HEK293 (cell line): ENCODE measurements at regions not wholly inside any gene's neighbourhood (a gene's known extent, or its start where the extent isn't known, plus 50 kb on each side); places are given as distances from the start of the nearest gene placed in this dataset.

Source experiments
- CTCF ChIA-PET: fragments of 350-600 bp; formaldehyde crosslinking; extraction: SDS; loops from one replicate; lab custom pipeline; 2021; ENCODE audit warnings: antibody characterized with exemption; lab: Yijun Ruan, JAX
- POLR2A ChIA-PET: fragments of 300-600 bp; formaldehyde crosslinking; extraction: SDS; loops from one replicate; lab custom pipeline; 2020; ENCODE audit warnings: antibody characterized with exemption, inconsistent platforms; lab: Yijun Ruan, JAX
- H3K27ac ChIP-seq: fragments of 200-500 bp; sonication (Bioruptor generic); 2 replicates; pipeline ENCODE4 v1.5.1; 2014; ENCODE audit warnings: low read depth, low read length, control low read depth, inconsistent platforms; ENCODE audit errors: extremely low read depth
- H3K36me3 ChIP-seq, 2 experiments: fragments of 200-500 bp in 1 of 2; sonication (Bioruptor generic) in 1 of 2; 1 replicate in 1 of 2; 2 replicates in 1 of 2; pipeline ENCODE4 v1.5.1; 2014 to 2017; ENCODE audit warnings: inconsistent platforms in 2 of 2, low read length in 2 of 2; ENCODE audit not compliant: control insufficient read depth in 2 of 2, insufficient read depth in 1 of 2
- H3K4me1 ChIP-seq: fragments of 200-500 bp; sonication (Bioruptor generic); 2 replicates; pipeline ENCODE4 v1.5.1; 2014; ENCODE audit warnings: mild to moderate bottlenecking, low read length, inconsistent platforms; ENCODE audit not compliant: control insufficient read depth, insufficient read depth
- H3K4me3 ChIP-seq: 2 replicates; pipeline ENCODE4 v1.5.1; 2011; ENCODE audit warnings: low read depth, mild to moderate bottlenecking, control low read depth, low read length, moderate library complexity
- H3K9me3 ChIP-seq: fragments of 200-500 bp; sonication (Bioruptor generic); 2 replicates; pipeline ENCODE4 v1.5.1; 2014; ENCODE audit warnings: low read depth, low read length, inconsistent platforms; ENCODE audit not compliant: control insufficient read depth, insufficient read depth
- BCL11B ChIP-seq: fragments of 450-650 bp; formaldehyde crosslinking; IDR thresholded peaks from 2 replicates; pipeline ENCODE4 v1.5.1; 2016; ENCODE audit warnings: low read depth, missing biosample characterization, missing genetic modification characterization
- SALL2 ChIP-seq: fragments of 450-650 bp; formaldehyde crosslinking; IDR thresholded peaks from 2 replicates; pipeline ENCODE4 v1.5.0; 2017; ENCODE audit warnings: missing biosample characterization, mild to moderate bottlenecking, missing genetic modification characterization, borderline replicate concordance
- SCRT1 ChIP-seq: fragments of 450-650 bp; formaldehyde crosslinking; IDR thresholded peaks from 2 replicates; pipeline ENCODE4 v1.5.1; 2016; ENCODE audit warnings: missing biosample characterization, missing genetic modification characterization, borderline replicate concordance
- ZNF132 ChIP-seq: fragments of 450-650 bp; formaldehyde crosslinking; IDR thresholded peaks from 2 replicates; pipeline ENCODE4 v1.5.1; 2017; ENCODE audit warnings: missing biosample characterization, missing genetic modification characterization, borderline replicate concordance
- ZNF211 ChIP-seq: fragments of 450-650 bp; formaldehyde crosslinking; IDR thresholded peaks from 2 replicates; pipeline ENCODE4 v1.5.1; 2016; ENCODE audit warnings: low read depth, missing biosample characterization, missing genetic modification characterization
- ZNF214 ChIP-seq: fragments of 450-650 bp; formaldehyde crosslinking; IDR thresholded peaks from 2 replicates; pipeline ENCODE4 v1.5.1; 2017; ENCODE audit warnings: missing biosample characterization, mild to moderate bottlenecking, missing genetic modification characterization, borderline replicate concordance
- ZNF391 ChIP-seq: fragments of 450-650 bp; formaldehyde crosslinking; IDR thresholded peaks from 2 replicates; pipeline ENCODE4 v1.5.1; 2016; ENCODE audit warnings: low read depth, missing biosample characterization, missing genetic modification characterization, borderline replicate concordance
- ZNF433 ChIP-seq: fragments of 450-650 bp; formaldehyde crosslinking; IDR thresholded peaks from 2 replicates; pipeline ENCODE4 v1.5.1; 2016; ENCODE audit warnings: missing biosample characterization, missing genetic modification characterization, low read depth
- ZNF623 ChIP-seq: fragments of 450-650 bp; formaldehyde crosslinking; IDR thresholded peaks from 2 replicates; pipeline ENCODE4 v1.5.1; 2016; ENCODE audit warnings: missing biosample characterization, missing genetic modification characterization
- ZNF747 ChIP-seq: fragments of 450-650 bp; formaldehyde crosslinking; IDR thresholded peaks from 2 replicates; pipeline ENCODE4 v1.5.1; 2016; ENCODE audit warnings: missing biosample characterization, missing genetic modification characterization
- ZNF843 ChIP-seq: fragments of 450-650 bp; formaldehyde crosslinking; IDR thresholded peaks from 2 replicates; pipeline ENCODE4 v1.5.1; 2016; ENCODE audit warnings: missing biosample characterization, missing genetic modification characterization
- ZSCAN16 ChIP-seq: fragments of 450-650 bp; formaldehyde crosslinking; IDR thresholded peaks from 2 replicates; pipeline ENCODE4 v1.5.1; 2016; ENCODE audit warnings: missing biosample characterization, missing genetic modification characterization
- ZSCAN23 ChIP-seq: fragments of 450-650 bp; formaldehyde crosslinking; IDR thresholded peaks from 2 replicates; pipeline ENCODE4 v1.5.1; 2016; ENCODE audit warnings: missing biosample characterization, missing genetic modification characterization
- TF ChIP-seq, protein P1 (sequence below): fragments of 450-650 bp; formaldehyde crosslinking; IDR thresholded peaks from 2 replicates; pipeline ENCODE4 v1.5.1; 2016; ENCODE audit warnings: missing biosample characterization, missing genetic modification characterization
- TF ChIP-seq, protein P2 (sequence below): fragments of 450-650 bp; formaldehyde crosslinking; IDR thresholded peaks from 2 replicates; pipeline ENCODE4 v1.5.1; 2017; ENCODE audit warnings: missing biosample characterization, missing genetic modification characterization
- TF ChIP-seq, protein P3 (sequence below): fragments of 450-650 bp; formaldehyde crosslinking; conservative IDR thresholded peaks from 2 replicates; pipeline ENCODE4 v1.5.1; 2016; ENCODE audit warnings: low read depth, missing biosample characterization, missing genetic modification characterization
- TF ChIP-seq, protein P4 (sequence below): fragments of 450-650 bp; formaldehyde crosslinking; IDR thresholded peaks from 2 replicates; pipeline ENCODE4 v1.5.1; 2017; ENCODE audit warnings: missing biosample characterization, missing genetic modification characterization

DNA sequence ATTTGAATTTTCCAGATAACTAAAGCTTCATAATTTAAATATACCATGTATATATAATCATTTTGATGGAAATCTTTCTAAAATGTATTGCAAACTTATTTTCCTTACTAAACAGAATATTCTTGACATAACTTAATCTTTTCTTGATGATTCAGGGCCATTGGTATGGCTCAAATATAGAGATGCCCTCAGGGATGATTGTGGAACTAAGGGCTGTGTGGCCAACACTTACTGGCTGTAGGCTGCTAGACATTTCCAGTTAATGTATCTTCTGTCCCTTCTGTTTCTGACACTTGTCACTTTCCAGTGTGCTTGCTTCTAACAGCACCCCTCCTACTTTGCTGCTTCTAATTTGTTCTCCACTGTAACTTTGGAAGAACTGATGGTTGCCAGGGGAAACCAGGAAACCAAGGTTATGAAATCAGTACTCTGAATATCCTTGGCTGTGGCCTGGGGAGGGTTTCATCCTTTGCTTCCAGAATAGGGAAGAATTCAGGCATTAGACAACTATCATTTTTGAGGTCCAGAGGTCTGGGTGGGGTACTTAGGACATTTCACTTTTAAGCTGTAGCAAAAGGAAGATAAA lies 697.2 kb downstream of the ETS1 start:
- no peak overlapping the region for H3K4me3 ChIP-seq
- no peak overlapping the region for H3K27ac ChIP-seq
- ChIA-PET POLR2A (no interaction called here), CTCF (no interaction called here)
- H3K36me3 ChIP-seq: no peaks in the 10 kb centered on the region
- H3K9me3 ChIP-seq: no peaks in the 10 kb centered on the region
- TF ChIP-seq, protein P1, sequence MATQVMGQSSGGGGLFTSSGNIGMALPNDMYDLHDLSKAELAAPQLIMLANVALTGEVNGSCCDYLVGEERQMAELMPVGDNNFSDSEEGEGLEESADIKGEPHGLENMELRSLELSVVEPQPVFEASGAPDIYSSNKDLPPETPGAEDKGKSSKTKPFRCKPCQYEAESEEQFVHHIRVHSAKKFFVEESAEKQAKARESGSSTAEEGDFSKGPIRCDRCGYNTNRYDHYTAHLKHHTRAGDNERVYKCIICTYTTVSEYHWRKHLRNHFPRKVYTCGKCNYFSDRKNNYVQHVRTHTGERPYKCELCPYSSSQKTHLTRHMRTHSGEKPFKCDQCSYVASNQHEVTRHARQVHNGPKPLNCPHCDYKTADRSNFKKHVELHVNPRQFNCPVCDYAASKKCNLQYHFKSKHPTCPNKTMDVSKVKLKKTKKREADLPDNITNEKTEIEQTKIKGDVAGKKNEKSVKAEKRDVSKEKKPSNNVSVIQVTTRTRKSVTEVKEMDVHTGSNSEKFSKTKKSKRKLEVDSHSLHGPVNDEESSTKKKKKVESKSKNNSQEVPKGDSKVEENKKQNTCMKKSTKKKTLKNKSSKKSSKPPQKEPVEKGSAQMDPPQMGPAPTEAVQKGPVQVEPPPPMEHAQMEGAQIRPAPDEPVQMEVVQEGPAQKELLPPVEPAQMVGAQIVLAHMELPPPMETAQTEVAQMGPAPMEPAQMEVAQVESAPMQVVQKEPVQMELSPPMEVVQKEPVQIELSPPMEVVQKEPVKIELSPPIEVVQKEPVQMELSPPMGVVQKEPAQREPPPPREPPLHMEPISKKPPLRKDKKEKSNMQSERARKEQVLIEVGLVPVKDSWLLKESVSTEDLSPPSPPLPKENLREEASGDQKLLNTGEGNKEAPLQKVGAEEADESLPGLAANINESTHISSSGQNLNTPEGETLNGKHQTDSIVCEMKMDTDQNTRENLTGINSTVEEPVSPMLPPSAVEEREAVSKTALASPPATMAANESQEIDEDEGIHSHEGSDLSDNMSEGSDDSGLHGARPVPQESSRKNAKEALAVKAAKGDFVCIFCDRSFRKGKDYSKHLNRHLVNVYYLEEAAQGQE (tag by site-specific recombination): no peak
- TF ChIP-seq ZNF433 (tag by site-specific recombination) (no peak), ZNF214 (tag by site-specific recombination) (no peak), ZNF132 (tag by site-specific recombination) (no peak), ZSCAN16 (no peak)
- TF ChIP-seq, protein P2, sequence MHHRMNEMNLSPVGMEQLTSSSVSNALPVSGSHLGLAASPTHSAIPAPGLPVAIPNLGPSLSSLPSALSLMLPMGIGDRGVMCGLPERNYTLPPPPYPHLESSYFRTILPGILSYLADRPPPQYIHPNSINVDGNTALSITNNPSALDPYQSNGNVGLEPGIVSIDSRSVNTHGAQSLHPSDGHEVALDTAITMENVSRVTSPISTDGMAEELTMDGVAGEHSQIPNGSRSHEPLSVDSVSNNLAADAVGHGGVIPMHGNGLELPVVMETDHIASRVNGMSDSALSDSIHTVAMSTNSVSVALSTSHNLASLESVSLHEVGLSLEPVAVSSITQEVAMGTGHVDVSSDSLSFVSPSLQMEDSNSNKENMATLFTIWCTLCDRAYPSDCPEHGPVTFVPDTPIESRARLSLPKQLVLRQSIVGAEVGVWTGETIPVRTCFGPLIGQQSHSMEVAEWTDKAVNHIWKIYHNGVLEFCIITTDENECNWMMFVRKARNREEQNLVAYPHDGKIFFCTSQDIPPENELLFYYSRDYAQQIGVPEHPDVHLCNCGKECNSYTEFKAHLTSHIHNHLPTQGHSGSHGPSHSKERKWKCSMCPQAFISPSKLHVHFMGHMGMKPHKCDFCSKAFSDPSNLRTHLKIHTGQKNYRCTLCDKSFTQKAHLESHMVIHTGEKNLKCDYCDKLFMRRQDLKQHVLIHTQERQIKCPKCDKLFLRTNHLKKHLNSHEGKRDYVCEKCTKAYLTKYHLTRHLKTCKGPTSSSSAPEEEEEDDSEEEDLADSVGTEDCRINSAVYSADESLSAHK (tag by site-specific recombination): no peak
- TF ChIP-seq, protein P3, sequence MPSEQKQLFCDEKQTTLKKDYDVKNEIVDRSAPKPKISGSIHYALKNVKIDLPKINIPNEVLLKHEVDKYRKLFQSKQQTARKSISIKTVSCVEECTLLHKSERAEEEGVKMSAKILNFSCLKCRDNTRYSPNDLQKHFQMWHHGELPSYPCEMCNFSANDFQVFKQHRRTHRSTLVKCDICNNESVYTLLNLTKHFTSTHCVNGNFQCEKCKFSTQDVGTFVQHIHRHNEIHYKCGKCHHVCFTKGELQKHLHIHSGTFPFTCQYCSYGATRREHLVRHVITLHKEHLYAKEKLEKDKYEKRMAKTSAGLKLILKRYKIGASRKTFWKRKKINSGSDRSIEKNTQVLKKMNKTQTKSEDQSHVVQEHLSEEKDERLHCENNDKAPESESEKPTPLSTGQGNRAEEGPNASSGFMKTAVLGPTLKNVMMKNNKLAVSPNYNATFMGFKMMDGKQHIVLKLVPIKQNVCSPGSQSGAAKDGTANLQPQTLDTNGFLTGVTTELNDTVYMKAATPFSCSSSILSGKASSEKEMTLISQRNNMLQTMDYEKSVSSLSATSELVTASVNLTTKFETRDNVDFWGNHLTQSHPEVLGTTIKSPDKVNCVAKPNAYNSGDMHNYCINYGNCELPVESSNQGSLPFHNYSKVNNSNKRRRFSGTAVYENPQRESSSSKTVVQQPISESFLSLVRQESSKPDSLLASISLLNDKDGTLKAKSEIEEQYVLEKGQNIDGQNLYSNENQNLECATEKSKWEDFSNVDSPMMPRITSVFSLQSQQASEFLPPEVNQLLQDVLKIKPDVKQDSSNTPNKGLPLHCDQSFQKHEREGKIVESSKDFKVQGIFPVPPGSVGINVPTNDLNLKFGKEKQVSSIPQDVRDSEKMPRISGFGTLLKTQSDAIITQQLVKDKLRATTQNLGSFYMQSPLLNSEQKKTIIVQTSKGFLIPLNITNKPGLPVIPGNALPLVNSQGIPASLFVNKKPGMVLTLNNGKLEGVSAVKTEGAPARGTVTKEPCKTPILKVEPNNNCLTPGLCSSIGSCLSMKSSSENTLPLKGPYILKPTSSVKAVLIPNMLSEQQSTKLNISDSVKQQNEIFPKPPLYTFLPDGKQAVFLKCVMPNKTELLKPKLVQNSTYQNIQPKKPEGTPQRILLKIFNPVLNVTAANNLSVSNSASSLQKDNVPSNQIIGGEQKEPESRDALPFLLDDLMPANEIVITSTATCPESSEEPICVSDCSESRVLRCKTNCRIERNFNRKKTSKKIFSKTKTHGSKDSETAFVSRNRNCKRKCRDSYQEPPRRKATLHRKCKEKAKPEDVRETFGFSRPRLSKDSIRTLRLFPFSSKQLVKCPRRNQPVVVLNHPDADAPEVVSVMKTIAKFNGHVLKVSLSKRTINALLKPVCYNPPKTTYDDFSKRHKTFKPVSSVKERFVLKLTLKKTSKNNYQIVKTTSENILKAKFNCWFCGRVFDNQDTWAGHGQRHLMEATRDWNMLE (tag by site-specific recombination): no peak
- no peaks in the 10 kb centered on the region for H3K4me1 ChIP-seq

DNA sequence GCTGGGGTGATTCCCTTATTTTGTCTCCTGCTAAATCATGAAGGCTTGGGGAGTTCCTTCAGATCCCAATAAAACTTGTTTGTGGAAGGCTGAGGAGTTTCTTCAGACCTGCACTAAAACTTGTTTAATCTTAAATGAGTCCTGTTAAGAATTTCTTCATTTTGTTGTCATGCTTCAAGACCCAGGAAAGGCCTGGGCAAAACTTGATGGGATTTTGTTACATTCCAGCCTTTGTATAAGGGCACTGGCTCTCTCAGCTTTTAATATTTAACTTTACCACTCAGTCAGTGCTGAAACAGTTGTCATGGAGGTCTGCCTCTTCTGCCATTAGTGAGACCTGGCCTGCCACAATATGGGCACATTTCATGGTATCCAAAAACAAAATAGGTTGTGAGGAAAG lies 699.0 kb downstream of the ETS1 start:
- CTCF ChIA-PET: no interaction called here
- Histone ChIP-seq H3K27ac (no peak overlapping the region), H3K36me3 (no peaks in the 10 kb centered on the region), H3K9me3 (no peaks in the 10 kb centered on the region), H3K4me1 (no peaks in the 10 kb centered on the region), H3K4me3 (no peak overlapping the region)
- POLR2A ChIA-PET: no interaction called here
- TF ChIP-seq ZSCAN23 (no peak), SALL2 (no peak), ZNF211 (tag by site-specific recombination) (no peak), ZNF843 (no peak), ZNF747 (tag by site-specific recombination) (no peak), SCRT1 (tag by site-specific recombination) (no peak), BCL11B (tag by site-specific recombination) (no peak), ZNF391 (tag by site-specific recombination) (no peak), ZNF623 (tag by site-specific recombination) (no peak)
- TF ChIP-seq, protein P4, sequence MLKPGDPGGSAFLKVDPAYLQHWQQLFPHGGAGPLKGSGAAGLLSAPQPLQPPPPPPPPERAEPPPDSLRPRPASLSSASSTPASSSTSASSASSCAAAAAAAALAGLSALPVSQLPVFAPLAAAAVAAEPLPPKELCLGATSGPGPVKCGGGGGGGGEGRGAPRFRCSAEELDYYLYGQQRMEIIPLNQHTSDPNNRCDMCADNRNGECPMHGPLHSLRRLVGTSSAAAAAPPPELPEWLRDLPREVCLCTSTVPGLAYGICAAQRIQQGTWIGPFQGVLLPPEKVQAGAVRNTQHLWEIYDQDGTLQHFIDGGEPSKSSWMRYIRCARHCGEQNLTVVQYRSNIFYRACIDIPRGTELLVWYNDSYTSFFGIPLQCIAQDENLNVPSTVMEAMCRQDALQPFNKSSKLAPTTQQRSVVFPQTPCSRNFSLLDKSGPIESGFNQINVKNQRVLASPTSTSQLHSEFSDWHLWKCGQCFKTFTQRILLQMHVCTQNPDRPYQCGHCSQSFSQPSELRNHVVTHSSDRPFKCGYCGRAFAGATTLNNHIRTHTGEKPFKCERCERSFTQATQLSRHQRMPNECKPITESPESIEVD (tag by site-specific recombination): no peak
